HG03571 (cell line): ENCODE measurements at regions not wholly inside any gene's neighbourhood (a gene's known extent, or its start where the extent isn't known, plus 50 kb on each side); places are given as distances from the start of the nearest gene placed in this dataset.
"Not testable (repeated sequence)": the region's sequence is repeated elsewhere in the genome, so short reads cannot be mapped to it uniquely, and the experiment has no call there.

Source experiments
- ATAC-seq: cut with Tn5 transposase; IDR thresholded peaks from one replicate; pipeline ENCODE4 v1.9.1; 2021; ENCODE audit not compliant: unreplicated experiment

- ATAC-seq: no peak
These were observed 226.4 kb downstream of the S1PR1 start for GRCh38 chr1:101463195-101463594.

GRCh38 chr1:101465941-101466340 lies 229.1 kb downstream of the S1PR1 start:
- ATAC-seq: no peak

GRCh38 chr1:101474039-101474665 lies 237.3 kb downstream of the S1PR1 start:
- no peak for ATAC-seq

GRCh38 chr1:101476541-101476940 lies 239.7 kb downstream of the S1PR1 start:
- no peak for ATAC-seq

- ATAC-seq: no peak
These were observed 243.1 kb downstream of the S1PR1 start for GRCh38 chr1:101479945-101480344.

- no peak for ATAC-seq
These were observed 245.5 kb downstream of the S1PR1 start for GRCh38 chr1:101482306-101482705.

GRCh38 chr1:101483982-101484688 lies 247.3 kb downstream of the S1PR1 start:
- no peak for ATAC-seq

GRCh38 chr1:101484689-101485338 lies 248.0 kb downstream of the S1PR1 start:
- no peak for ATAC-seq

GRCh38 chr1:101485712-101486111 lies 248.9 kb downstream of the S1PR1 start:
- no peak for ATAC-seq

- not testable (repeated sequence) for ATAC-seq
These were observed 255.3 kb downstream of the S1PR1 start for GRCh38 chr1:101492144-101492543.

GRCh38 chr1:101493920-101494319 lies 257.1 kb downstream of the S1PR1 start:
- ATAC-seq: not testable (repeated sequence)

GRCh38 chr1:101496109-101496508 lies 259.3 kb downstream of the S1PR1 start:
- ATAC-seq: no peak

GRCh38 chr1:101497881-101498559 lies 261.2 kb downstream of the S1PR1 start:
- ATAC-seq: no peak

GRCh38 chr1:101504106-101504505 lies 267.3 kb downstream of the S1PR1 start:
- ATAC-seq: not testable (repeated sequence)

GRCh38 chr1:101505240-101505639 lies 268.4 kb downstream of the S1PR1 start:
- ATAC-seq: not testable (repeated sequence)

- peak; percentile 64 for ATAC-seq
These were observed 269.8 kb downstream of the S1PR1 start for GRCh38 chr1:101506541-101507164.

GRCh38 chr1:101507547-101507971 lies 270.7 kb downstream of the S1PR1 start:
- no peak for ATAC-seq

- ATAC-seq: no peak
These were observed 272.1 kb downstream of the S1PR1 start for GRCh38 chr1:101508913-101509312.

- ATAC-seq: no peak
These were observed 272.6 kb downstream of the S1PR1 start for GRCh38 chr1:101509370-101509769.

- no peak for ATAC-seq
These were observed 274.5 kb downstream of the S1PR1 start for GRCh38 chr1:101511202-101511891.
